ENCODE measurements at regions not wholly inside any gene's neighbourhood (a gene's known extent, or its start where the extent isn't known, plus 50 kb on each side); places are given as distances from the start of the nearest gene placed in this dataset.

DNA sequence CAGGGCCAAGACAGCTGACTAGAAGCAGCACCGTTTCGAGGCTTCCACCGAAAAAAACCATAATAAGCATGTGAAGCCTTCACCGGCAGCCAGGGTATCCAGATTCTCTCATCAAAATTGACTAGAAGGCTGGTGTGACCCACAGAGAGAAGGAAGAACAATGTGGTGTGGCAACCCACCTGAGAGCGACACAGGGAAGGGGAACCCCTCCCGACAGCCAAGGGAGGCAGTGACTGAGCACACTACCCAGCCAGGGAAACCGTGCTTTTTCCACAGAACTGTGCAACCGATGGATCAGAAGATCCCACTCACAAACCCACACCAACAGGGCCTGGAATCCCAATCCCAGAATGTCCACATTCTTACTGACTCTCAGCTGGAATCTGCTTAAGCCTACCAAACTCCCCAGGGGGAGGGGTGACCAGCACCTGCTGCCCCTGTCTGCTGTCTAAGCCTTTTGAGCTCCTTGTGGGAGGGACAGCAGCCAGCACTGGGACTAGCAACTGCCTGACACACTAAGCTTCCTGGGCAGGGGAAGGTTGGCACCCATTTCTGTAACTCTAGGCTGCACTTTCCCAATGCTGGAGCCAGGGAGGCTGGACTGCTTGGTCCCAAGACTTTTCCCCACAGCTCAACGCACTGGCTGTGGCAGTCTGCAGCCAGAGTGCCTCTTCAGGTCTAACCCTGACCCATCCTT is 231.9 kb upstream of the FAM83B start:
- no peak for TF ChIP-seq EZH2 (IDR thresholded peaks at IDR 0.05; ENCODE audit: borderline replicate concordance, low read length)
- TF ChIP-seq, protein P1, sequence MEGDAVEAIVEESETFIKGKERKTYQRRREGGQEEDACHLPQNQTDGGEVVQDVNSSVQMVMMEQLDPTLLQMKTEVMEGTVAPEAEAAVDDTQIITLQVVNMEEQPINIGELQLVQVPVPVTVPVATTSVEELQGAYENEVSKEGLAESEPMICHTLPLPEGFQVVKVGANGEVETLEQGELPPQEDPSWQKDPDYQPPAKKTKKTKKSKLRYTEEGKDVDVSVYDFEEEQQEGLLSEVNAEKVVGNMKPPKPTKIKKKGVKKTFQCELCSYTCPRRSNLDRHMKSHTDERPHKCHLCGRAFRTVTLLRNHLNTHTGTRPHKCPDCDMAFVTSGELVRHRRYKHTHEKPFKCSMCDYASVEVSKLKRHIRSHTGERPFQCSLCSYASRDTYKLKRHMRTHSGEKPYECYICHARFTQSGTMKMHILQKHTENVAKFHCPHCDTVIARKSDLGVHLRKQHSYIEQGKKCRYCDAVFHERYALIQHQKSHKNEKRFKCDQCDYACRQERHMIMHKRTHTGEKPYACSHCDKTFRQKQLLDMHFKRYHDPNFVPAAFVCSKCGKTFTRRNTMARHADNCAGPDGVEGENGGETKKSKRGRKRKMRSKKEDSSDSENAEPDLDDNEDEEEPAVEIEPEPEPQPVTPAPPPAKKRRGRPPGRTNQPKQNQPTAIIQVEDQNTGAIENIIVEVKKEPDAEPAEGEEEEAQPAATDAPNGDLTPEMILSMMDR (IDR thresholded peaks at IDR 0.05; ENCODE audit: low read length) = no peak

All from OCI-LY1 (cell line).